ENCODE measurements at regions not wholly inside any gene's neighbourhood (a gene's known extent, or its start where the extent isn't known, plus 50 kb on each side); places are given as distances from the start of the nearest gene placed in this dataset.
A peak's percentile ranks its signal among the peaks of the same experiment; 100 is the strongest.

DNA sequence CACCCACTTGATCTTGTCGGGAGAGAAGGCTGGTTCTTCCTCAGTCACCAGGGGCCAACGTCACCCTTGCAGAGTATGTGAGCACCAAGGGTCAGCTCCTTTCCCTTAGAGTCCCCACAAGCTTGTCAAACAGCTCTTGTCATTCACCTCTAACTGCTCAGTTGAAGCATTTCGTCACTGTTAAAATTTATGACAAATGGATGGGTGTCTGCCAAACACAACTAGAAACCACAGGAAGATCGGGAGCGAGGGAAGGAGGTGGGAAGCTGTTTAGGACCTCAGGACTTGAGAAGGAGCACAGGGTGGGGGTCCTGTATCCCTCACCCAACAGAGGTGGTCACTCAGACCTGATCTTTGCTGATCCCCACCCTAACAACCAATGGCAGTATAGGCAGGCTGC is 373.3 kb upstream of the IGFBP3 start:
- 63 to 83% (median 80%) methylated on average over 5 of the region's 5 CpGs for WGBS, 4 donors
- Histone ChIP-seq H3K4me3 (no peak overlapping the region), H3K27me3 (no peaks in the 10 kb centered on the region), H3K4me1 (replicated peaks in 1 of 2) (no peaks in the 10 kb centered on the region), H3K36me3 (replicated peaks in 1 of 2) (no peaks in the 10 kb centered on the region), H3K9me3 (replicated peaks in 1 of 3) (peaks cover 0 to 12% (median 0%) of the 10 kb centered on the region in 3 donors), H3K27ac (no peak overlapping the region)
- intact Hi-C loops (cut with DNase I), result no loop called here
- DNase-seq, result no peak
- no peak for TF ChIP-seq POLR2A (IDR thresholded peaks at IDR 0.05)
- TF ChIP-seq, protein P1, sequence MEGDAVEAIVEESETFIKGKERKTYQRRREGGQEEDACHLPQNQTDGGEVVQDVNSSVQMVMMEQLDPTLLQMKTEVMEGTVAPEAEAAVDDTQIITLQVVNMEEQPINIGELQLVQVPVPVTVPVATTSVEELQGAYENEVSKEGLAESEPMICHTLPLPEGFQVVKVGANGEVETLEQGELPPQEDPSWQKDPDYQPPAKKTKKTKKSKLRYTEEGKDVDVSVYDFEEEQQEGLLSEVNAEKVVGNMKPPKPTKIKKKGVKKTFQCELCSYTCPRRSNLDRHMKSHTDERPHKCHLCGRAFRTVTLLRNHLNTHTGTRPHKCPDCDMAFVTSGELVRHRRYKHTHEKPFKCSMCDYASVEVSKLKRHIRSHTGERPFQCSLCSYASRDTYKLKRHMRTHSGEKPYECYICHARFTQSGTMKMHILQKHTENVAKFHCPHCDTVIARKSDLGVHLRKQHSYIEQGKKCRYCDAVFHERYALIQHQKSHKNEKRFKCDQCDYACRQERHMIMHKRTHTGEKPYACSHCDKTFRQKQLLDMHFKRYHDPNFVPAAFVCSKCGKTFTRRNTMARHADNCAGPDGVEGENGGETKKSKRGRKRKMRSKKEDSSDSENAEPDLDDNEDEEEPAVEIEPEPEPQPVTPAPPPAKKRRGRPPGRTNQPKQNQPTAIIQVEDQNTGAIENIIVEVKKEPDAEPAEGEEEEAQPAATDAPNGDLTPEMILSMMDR (IDR thresholded peaks at IDR 0.05), result no peak

DNA sequence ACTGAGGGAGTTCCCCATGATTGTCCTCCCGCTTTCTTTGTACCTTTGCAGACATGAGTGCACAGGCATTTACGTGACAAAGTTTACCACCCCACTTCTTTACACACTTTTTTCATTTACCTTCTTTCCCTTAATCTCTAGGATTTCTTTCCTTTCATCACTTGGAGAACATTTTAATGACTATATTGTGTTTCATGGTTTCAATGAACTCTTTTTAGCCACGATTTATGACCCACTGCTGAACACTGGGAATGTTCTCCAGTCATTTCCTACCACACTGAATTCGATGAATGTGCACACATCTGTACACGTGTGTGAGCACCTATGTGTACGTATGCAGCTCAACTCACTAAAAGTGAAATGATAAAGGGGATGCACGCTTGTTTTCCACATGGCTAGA is 371.7 kb upstream of the IGFBP3 start:
- intact Hi-C loops (cut with DNase I), result no loop called here

DNA sequence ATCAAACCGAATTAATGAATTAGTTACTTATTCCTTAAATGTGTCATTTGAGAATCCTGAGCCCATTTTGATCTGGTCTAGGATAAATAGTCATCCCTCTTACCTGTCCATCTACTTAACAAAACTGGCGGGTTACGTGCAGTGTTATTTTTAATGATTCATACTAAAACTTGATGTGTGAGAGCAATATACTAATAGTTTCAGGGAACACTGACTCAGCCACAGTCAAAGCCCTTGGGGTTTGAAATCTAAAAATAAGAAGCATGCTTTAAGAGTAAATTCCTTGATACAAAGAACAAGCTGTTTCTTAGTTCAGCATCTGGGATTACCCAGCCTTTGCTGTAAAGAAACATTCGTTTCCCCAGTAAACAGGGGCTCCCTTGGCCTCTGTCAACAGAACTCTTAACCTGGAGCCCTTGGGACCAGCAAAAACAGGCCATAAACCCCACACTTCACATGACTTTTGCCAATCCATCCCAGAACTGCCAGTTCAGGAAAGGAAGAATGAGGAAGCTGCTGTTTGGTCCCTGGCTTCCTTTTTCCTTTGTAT is 370.6 kb upstream of the IGFBP3 start:
- H3K36me3 ChIP-seq (replicated peaks in 1 of 2), result no peaks in the 10 kb centered on the region
- WGBS, 4 donors, result 56 to 74% (median 62%) methylated on average over 4 of the region's 4 CpGs
- no peak for TF ChIP-seq POLR2A (IDR thresholded peaks at IDR 0.05)
- TF ChIP-seq, protein P1 (IDR thresholded peaks at IDR 0.05), result no peak
- no peak overlapping the region for H3K4me3 ChIP-seq
- no peaks in the 10 kb centered on the region for H3K4me1 ChIP-seq (replicated peaks in 1 of 2)
- no peaks in the 10 kb centered on the region for H3K9me3 ChIP-seq (replicated peaks in 1 of 3)
- H3K27me3 ChIP-seq, result no peaks in the 10 kb centered on the region
- peak overlapping the region in 2 of 5 donors; percentile 22 to 34 for H3K27ac ChIP-seq
- no peak for DNase-seq
- intact Hi-C loops (cut with DNase I), result no loop called here

More for the DNA sequence above, 371.7 kb upstream of the IGFBP3 start:
- Histone ChIP-seq H3K36me3 (replicated peaks in 1 of 2) (no peaks in the 10 kb centered on the region), H3K27me3 (no peaks in the 10 kb centered on the region), H3K27ac (no peak overlapping the region), H3K4me3 (no peak overlapping the region), H3K9me3 (replicated peaks in 1 of 3) (peaks cover 0 to 8% (median 0%) of the 10 kb centered on the region in 3 donors), H3K4me1 (replicated peaks in 1 of 2) (no peaks in the 10 kb centered on the region)
- TF ChIP-seq, protein P1 (IDR thresholded peaks at IDR 0.05), result no peak
- no peak for TF ChIP-seq POLR2A (IDR thresholded peaks at IDR 0.05)
- 81 to 89% (median 86%) methylated on average over 7 of the region's 7 CpGs for WGBS, 4 donors
- no peak for DNase-seq

DNA sequence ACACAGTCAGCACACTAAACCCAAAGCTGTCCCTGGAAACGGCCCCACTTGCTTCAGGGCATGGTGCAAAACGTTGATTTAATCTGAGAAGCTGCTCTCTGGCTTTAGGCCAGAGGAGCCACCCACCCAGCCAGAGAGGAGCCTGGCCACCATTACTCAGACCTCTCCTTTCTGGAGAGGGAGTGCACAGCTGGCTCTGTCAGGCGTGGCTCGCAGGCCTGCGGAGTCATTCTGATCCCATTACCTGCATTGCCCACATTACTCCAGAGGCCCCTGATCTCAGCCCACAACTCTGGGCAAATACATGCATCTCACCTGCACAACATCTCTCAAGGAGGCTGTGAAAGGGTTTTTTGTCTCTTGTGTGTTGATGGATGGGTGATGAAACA is 370.0 kb upstream of the IGFBP3 start:
- Histone ChIP-seq H3K36me3 (replicated peaks in 1 of 2) (no peaks in the 10 kb centered on the region), H3K4me1 (replicated peaks in 1 of 2) (no peaks in the 10 kb centered on the region), H3K27ac (no peak overlapping the region), H3K4me3 (no peak overlapping the region), H3K9me3 (replicated peaks in 1 of 3) (no peaks in the 10 kb centered on the region), H3K27me3 (no peaks in the 10 kb centered on the region)
- intact Hi-C loops (cut with DNase I), result no loop called here
- no peak for TF ChIP-seq POLR2A (IDR thresholded peaks at IDR 0.05)
- TF ChIP-seq, protein P1 (IDR thresholded peaks at IDR 0.05), result no peak
- no peak for DNase-seq
- 65 to 82% (median 69%) methylated on average over 3 to 5 of the region's 5 CpGs; no CpG with 5 or more reads in 1 of the 4 donors for WGBS, 4 donors

Data from adrenal gland (tissue), 9 donors.